DMS153 treated with DMSO at 0.1 percent for 48 hours (cell line): ENCODE measurements at regions not wholly inside any gene's neighbourhood (a gene's known extent, or its start where the extent isn't known, plus 50 kb on each side); places are given as distances from the start of the nearest gene placed in this dataset.
"Not testable (repeated sequence)": the region's sequence is repeated elsewhere in the genome, so short reads cannot be mapped to it uniquely, and the experiment has no call there.

Experiments used
- DNase-seq: peaks from one replicate; lab custom pipeline; 2025; ENCODE audit not compliant: unreplicated experiment; lab: John Stamatoyannopoulos, UW

DNA sequence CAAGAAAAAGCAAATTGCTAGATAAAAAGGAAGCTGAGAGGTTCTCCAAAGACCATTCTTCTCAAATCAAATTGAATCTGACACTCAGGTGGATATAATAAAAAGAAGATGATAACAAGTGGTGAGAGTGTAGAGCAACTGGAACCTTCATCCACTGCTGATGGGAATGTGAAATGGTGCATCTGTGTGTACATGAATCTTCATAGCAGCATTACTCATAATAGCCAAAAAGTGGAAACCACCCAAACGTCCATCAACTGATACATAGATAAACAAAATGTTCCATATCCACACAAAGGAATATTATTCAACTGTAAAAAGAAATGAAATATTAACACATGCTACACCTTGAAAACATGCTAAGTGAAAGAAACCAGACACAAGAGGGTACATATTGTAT, 357.2 kb upstream of the EPHA4 start:
- DNase-seq = no peak

DNA sequence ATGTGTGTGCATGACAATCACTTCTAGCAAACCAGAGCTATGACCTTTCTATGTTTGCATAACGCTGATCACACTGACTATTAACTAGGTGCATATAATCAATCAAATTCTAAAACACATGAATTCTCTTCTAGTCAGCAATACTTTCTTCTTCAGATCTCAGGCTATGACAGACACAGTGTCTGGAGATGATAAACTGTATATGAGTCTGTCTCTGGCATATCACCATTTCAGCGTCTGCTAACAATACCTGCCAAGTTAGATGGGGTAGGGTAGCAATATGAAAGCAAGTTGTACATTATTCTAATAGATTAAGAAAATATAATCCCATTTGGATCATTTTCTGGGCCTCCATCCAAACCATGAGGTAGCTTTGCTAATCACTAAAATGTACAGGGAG, 354.2 kb upstream of the EPHA4 start:
- DNase-seq = no peak

DNA sequence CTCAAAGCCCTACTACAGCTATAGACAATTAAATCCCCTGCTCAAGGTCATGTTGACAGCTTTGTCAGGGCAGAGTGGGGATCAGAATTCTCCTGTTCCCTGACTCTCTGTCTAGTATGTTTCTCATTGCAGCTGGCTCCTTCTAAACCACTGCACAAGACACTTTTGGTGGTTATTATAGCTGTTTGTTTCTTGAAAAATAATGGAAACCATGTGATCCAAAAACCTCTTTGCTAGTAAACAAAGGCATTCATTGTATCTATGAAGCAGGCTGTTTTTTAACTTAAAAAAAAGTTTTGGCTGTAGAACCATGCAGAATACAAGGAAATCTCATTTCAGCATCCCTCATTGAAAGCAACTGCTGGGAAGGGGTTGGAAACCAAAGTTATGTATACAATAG, 352.5 kb upstream of the EPHA4 start:
- no peak for DNase-seq

DNA sequence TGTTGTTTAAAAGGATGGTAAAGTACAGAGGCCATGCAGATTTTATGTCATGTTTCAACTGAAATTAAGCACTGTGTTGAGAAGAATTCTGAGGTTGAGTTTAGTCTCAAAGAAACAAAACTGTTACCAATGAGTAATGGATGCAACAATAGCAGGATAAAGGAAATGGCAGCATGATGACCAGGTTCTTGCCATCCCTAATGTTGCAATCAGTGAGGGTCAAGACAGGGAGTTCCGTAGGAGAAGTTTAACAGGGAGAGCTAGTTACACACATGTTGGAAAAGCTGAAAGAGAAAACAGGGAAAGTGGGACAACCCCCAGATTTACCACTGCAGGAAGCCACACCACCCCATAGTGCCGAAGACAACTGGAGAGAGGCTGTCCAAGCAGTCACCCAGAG, 343.8 kb upstream of the EPHA4 start:
- no peak for DNase-seq

DNA sequence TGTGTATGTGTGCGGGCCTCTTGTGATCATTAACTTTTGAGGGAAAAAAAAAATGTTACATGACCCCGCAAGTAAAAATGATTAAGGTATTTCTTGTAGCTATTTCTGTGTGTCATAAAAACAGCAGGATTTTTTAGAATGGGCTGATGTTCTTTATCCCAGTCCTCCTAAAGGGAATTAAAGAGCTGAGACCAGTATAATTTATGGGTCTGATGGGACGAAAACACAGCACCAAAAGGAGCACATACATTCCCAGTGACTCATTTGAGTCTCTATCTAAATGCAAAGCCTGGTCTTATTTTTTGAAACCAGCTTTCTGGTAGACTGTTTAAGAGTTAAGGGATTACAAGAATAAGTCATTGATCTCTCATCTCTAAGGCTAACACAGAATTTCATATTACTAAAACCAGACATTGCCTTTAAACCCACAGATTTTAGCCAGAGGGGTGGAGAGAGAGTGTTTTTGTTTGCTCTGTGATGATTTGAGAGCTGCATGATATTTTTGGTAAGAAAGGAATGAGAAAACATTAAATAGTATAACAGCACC, 342.3 kb upstream of the EPHA4 start:
- DNase-seq = no peak

DNA sequence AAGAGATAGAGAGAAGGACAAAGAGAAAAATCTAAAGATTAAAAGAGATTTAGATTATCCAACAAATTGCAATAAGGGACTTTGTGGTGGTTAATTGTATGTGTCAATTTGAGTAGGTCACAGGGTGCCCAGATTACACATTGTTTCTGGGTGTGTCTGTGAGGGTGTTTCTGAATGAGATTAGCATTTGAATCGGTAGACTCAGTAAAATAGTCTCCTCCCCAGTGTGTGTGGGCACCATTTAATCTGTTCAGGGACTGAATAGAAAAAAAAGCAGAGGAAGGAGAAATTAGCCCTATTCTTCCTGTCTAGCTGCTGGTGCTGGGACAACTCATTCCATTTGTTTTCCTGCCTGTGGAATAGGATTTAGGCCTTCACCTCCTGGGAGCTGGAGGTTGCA, 339.8 kb upstream of the EPHA4 start:
- DNase-seq = no peak

DNA sequence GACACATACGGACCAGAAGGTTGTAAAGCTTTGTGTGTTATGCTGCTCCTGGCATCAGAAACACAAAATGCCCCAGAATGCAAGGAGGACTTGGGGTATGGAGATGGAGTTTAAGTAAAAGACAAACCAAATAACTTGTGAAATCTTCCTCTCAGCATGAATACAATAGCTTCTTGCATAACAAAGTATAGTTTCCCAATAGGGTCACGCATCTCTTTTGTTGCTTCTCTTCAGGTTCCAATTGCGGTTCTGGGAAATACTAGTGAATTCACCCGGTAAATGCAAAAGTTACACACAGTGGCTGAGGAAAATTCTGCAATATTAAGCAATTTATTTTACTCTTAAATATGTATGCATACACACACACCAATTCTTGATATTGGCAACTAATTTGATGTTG, 339.2 kb upstream of the EPHA4 start:
- no peak for DNase-seq

DNA sequence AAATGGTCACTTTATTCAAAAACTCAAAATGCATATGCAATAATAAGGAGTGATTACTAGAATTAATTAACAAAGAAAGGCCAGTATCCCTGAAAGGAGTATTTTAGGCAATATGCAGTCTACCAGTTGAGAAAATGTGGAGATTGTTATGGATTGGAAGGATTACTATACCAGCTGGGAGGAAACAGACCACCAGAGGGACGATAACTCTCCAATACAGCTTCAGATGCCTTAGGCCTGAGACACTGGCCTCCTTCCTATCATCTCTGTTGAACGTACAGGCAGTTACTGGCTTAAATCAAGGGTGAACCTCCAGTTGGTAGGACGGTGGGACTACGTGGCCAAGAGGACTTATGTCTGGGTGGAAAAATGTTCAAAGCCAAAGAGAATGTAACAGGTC, 336.4 kb upstream of the EPHA4 start:
- DNase-seq = no peak

DNA sequence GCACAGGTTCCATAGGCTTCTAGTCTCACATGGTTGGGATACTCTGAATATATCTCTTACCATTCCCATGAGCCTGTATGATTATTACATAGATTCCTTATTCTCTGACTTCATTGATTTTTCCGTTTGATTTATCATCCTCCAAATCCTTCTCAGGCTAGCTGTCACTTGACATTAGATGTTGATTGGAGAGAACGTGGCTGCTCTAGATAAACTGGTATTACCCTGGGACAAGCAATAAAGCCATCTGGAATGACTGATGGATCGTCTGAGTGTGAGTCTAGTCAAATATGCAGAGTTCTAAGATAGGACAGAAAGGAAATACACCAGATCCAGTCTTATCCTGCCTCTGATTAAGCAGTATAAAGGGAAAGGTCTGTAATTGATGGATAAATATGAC, 325.6 kb upstream of the EPHA4 start:
- no peak for DNase-seq

DNA sequence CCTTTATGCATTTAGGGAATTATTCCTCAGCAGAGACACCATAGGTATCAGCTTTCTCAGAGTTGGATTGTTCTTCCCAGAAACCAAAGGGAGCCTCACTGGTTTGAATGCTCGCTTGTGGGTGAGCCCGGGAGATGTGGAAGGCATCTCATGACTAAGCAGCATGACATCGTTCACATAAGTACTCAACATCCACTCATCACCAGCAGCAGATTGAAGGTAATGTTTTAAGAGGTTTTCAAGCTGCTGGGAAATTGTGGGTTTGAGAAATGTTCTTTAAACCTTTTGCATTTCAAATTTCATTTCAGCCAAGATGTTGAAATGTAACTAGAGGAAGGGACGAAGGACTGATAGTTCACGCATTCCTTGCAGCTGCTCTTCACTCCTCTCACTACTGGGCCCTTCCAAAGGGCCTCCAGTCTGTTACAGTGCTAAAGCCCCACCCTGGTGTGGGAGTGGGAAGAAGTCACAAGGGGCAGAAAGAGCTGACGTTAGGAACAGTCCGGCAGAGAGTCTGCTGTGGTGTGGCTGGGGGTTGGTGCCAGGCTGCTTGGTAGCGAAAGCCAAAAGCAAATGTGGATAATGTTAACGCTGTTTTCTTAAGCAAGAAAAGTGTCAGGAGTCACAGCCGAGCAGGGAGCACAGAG, 324.5 kb upstream of the EPHA4 start:
- DNase-seq = no peak

DNA sequence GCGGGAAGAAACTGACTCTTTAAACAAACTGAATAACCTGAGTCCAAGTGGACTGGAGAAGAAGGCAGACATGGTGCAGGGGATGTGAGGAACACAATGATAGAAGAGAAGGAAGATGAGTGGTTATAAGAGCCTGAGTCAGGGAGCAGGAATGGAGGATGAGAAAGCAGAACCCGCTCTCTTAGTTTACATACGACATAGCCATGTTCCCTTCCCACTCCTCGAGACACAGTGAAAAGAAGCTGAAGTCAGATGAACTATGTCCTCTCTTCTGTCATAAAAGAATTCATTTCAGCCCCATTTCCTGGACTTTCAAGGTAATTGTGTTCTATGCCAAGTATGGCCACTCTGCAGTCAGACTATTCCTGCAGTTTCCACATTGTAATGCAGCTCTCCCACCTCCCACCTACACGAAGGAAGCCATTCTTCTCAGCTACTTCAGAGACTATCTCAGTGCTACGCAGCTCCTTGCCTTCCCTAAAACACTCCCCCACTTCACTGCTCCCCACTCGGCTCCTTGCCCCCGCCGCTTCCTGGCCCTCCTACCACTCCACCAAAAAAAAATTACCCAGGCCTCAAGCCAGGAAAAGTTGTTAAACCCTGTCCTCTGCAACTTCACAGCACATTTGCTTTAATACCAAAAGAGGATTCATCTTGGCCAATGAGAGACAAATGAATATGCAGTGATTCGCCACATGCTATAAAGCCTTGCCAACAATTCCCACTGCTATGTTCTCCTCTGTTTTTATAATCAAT, 323.4 kb upstream of the EPHA4 start:
- DNase-seq = no peak

DNA sequence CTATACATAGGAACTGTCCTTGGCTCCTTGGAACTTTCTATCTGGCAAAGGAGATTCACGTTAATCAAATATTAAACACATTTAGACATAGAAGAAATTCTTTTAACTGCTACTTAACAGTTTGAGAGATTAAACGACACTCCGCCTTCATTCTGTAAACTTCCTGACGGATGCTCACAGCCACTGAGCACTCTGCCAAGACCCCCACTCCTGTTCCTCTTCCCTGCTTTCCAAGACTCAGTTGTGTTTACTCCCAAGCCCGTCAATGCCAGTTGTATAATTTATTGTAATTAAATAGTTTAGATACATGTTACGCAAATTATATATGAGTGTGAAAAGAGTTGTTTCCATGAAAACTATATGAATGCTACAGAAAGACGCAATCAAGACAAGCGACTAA, 321.4 kb upstream of the EPHA4 start:
- DNase-seq = no peak

DNA sequence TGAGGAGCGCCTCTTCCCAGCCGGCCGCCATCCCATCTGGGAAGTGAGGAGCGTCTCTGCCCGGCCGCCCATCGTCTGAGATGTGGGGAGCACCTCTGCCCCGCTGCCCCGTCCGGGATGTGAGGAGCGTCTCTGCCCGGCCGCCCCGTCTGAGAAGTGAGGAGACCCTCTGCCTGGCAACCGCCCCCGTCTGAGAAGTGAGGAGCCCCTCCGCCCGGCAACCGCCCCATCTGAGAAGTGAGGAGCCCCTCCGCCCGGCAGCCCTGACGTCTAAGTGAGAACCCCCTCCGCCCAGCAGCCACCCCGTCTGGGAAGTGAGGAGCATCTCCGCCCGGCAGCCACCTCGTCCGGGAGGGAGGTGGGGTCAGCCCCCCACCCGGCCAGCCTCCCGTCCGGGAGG, 319.9 kb upstream of the EPHA4 start:
- not testable (repeated sequence) for DNase-seq

DNA sequence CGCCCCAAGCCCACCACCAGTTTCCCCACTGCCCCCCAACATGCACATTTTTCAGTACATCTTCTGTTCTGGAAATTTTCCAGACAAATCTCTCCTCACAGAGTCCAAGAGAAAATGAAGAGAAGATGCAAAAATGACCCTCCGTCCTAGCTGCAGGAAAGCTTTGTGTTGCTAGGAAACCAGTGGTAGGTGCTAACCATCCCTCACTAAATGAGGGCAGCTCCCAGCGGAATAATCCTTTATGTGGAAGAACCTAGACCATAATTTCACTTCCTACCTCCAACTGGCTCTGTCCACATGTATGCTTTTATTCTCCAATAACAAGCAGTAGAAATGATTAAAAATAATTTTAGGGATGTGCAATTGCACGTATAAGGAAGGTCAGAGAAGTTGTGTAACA, 311.9 kb upstream of the EPHA4 start:
- DNase-seq = no peak

DNA sequence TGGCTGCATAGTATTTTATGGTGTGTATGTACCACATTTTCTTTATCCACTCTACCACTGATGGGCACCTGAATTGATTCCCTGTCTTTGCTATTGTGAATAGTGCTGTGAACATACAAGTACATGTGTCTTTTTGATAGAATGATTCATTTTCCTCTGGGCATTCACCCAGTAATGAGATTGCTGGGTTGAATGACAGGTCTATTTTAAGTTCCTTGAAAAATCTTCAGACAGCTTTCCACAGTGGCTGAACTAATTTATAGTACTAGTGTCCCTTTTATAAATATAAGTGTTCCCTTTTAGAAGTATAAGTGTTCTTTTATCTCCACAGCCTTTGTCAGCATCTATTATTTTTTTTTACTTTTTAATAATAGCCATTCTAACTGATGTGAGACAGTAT, 303.9 kb upstream of the EPHA4 start:
- DNase-seq = no peak

DNA sequence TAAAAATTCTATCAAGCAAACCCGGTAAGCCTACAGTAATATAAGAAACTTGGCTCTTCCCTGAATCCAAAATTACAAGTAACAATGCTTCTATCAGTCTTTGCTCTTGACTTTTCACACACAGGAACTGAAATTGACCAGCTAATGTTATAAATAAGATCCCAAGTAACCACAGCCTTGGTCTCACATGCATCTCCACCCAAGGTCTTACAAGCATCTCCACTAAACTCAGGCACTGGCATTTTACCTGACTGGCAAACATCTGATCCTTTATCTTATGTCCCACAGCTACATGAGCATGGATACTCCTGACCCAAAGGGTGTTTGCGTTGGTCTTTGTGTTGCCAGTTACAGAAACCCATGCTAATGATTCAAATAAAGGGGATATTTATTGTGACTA, 302.3 kb upstream of the EPHA4 start:
- DNase-seq = no peak

DNA sequence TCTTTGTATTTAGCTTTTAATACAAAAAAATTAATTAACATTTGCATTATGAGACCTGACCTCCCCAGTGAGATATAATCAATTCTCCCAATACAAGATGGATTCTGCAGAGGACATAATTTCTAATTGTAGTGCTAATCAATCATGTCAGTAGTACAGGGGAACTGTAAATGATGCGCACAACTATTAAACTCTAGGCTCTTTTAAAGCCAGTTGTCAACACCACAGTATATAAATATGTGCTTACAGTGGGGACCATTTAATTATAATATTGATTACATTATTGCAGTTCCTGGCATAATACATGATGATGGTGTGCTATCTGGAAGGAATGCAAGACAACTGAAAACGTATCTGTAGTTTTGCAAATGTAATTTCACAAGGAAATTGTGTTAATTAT, 285.6 kb upstream of the EPHA4 start:
- no peak for DNase-seq

DNA sequence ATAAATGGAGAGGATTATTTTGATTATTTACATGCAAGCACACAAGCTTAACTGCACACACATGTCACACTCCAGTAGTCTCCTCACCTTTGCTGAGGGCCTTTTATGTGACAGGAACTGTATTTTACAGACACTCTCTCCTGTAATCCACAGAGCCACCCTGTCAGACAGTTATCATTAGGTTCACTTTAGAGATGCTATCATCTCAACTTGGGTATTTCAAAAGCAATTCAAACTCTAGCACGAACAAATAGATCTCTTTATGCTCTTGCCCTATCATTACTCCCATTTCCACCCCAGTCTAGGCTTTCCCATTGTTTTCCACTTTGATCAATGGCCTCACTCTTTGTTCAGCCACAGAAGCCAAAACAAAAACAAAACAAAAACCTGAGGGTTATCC, 281.2 kb upstream of the EPHA4 start:
- DNase-seq = no peak

DNA sequence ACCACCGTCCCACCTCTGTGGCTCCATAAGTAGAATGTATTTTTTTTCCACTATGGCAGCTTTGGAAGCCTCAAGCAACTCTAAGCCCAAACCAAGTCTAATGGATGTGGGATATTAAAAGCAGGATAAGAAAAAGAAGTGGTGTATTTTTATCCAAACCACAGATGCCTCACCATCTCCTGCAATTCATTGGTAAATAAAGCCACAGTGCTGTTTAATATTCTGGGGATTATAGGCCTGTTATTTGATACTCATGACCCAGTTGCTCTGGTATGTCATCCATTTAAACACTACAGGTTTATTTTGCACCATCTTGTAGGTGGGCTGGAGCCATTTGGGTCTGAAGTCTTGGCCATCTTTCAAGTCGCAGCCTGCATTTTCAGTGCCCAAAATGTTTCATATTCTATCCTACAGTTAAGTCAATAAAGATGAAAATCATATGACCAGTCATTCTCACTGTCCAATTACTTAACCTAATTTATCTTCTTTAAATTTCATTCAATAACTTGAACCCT, 279.5 kb upstream of the EPHA4 start:
- DNase-seq = no peak

DNA sequence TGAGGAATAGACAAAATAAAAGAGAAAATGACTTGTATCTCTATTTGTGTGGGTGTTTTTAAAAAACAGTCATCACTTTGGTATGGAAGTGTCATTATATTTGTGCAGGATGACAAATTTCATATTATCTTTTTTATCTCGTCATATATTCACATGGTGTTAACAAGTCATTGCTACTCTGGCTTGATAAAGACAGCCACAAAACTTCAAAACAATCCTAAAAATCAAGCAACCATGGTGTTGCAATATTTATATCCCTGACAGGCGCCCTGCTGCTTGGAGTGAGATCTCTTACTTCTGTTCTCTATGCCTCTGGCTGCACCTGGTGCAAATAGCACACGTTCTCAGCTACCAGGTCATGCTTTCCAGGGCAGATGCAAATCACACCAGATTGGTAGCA, 278.0 kb upstream of the EPHA4 start:
- DNase-seq = no peak

DNA sequence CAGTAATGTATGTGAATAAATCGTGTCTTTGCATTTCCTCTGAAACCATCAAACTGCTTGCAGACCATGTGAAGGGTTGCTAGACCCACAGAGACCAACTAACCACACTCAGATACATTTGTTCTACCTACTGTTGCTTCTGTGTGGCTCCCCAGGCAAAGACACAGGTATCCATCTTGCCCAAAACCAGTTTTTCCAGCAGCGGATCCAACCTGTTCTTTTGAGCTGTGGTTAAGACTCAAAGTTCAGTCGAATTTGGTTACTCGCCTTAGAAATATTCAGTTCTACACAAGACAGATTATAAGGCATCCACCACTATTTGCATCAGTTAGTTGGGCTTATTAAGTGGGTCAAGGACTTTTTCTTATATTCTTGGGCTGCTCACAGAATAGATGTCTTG, 276.2 kb upstream of the EPHA4 start:
- no peak for DNase-seq

DNA sequence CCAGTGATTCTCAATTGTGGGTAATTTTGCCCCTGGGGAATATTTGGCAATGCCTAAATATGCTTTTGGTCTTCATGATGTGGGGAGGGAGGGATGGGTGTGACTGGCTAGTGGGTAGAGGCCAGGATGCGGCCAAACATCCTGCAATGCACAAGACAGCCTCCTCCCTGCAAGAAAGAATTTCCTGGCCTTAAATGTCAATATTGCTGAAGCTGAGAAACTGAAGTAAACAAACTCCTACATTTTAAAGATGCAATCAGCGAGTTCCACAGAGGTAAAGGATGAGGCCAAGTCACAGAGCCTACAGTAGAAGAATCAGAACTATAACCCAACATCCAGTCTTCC, 272.9 kb upstream of the EPHA4 start:
- no peak for DNase-seq
